IPS-NIHi7 (cell line): ENCODE measurements at regions not wholly inside any gene's neighbourhood (a gene's known extent, or its start where the extent isn't known, plus 50 kb on each side); places are given as distances from the start of the nearest gene placed in this dataset.

Source experiments
- DNase-seq: peaks from one replicate; pipeline ENCODE4 v3.0.0; 2012; ENCODE audit warnings: mixed read lengths; ENCODE audit errors: extremely low spot score

DNA sequence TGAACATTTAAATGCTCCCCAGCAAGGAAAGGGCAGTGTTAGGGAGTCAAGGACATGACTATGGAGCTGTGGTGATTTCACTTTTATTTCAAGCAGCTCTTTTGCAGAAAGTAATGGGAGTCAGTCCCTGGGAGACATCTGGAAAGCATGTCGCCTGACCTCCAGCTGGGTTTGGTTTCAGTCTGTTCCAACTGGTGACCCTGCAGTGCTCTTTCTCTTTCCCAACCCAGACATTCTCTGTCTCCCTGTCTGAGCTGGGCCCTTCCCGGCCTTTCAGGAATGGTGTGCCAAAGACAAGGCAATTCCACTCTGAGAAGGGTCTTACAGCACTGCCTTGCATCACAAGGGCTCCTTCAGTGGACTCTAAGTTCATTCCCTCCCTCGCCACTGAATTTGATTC is 323.2 kb downstream of the OSR1 start:
- DNase-seq: no peak

DNA sequence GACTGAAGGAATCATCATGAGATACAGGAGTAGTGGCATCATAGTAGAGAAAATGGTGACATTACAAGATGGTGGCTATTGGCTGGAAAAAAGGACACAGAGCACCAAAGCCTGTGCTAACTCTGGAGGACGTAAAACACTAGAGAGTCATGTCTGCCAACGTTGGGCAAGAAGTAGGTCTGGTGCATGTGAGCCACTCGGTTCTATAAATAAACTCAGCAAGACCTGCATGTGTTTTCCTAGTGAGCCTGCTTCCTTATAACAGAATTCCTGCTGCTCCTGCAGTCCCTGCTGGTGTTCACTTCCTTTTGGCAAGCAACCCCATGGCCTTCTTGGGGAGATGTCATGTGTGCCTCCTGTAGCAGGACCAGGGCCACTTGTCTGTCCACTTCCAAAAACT is 325.2 kb downstream of the OSR1 start:
- DNase-seq: no peak

DNA sequence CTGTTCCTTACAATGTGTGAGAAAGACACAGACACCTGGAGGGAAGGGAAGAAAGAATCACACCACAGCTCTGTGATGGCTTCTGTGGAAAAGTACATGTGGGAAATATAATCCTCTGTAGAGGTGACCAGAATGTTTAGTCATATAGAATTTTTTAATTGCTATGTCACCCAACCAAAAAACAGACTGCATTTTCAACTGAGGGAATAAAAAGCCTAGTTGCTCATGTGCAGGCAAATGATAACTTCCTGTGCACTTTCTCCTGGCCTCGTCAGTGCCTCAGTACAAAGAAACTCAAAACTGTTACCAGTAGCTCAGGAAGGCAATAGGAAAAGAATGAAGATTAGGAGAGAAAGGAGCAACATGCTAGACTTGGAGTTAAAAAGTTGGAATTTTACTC is 326.8 kb downstream of the OSR1 start:
- no peak for DNase-seq

DNA sequence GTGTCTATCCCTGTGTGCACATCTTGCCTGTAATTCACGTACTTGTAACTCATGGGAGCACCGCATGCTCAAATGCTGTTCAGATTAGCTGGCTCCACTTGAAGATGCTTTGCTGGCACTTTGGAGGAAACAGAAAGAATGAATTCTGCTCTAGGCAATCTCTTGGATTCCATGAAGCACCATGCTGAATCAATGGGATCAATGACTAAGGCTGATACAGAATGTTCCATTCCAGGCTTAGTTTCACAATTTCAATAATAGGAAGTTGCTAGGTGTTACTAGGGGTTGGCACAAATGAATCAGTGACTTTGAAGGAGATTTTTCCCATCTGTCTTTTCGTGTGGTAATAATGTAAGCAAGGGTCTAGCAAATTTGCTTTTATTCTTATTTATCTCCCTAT is 328.8 kb downstream of the OSR1 start:
- DNase-seq: no peak

DNA sequence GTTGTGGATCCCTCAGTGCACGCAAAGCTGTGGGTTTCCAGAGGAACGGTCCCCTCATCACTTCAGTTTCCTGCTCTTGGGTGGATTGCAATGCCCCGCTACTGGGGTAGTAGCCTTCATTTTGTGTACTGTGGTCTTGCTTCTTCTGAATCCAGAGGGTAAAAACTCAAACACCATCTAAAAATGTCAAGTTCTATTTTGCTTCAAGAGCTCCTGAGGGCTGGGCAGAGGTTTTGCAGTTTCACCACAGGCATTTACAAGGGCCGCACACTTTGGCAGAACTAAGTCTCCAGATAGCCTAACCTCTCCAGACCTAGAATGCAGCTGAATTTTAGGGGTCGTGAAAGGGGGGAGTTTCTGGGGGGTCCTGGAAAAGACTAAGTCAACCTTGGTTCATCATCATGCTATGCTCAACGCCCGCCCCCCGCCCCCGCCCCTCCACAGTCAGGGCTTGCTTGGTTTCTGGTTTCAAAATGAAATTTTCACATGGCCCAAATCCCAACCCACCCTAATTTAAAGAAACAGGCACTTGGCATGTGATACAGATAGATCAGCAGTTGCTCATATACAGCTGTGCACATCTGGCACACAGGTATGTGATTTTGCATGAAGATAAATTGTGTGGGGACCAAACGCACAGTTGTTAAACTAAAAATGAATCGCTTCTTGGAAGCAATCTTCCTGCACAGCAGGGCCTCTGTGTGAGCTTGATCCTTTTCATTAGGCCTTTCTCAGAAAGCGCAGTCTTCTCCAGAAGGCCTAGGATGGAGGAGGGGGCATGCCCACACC is 329.6 kb downstream of the OSR1 start:
- DNase-seq: no peak

DNA sequence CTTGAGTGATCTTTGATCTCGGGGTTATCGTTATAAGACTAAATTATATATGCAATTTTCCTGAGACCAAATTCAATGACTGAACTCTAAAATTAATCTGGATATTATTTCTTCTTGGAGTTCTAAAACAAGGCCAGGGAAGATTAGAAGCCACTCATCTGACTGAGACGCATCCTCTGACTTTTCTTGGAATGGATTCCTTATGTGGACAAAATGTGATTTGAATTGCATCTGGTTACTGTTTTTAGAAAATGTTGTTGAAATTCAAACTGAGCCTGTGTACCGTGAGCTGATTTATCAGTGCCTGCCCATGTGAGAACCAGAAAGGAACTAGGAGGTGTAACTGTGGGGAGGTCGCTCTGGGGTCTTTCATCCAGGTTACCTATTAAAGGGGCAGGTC is 330.8 kb downstream of the OSR1 start:
- DNase-seq: no peak

DNA sequence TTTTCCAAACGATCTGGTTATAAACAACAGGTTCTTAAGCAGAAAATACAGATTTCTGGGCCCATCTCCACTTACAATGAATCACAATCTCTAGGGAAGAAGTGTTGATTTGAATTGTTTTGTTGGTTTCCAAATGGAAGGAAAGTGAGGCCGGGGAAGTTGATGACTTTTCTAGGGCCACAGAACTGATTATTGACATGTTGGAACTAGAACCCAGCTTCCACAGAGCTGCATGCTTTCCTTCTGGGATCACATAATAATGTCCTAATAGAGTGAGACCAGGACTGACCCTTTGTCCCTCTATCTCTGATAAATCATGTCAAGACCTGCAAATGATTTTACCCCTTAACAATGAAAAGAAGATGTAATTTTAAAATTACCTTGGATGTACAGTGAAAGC is 332.2 kb downstream of the OSR1 start:
- DNase-seq: no peak

DNA sequence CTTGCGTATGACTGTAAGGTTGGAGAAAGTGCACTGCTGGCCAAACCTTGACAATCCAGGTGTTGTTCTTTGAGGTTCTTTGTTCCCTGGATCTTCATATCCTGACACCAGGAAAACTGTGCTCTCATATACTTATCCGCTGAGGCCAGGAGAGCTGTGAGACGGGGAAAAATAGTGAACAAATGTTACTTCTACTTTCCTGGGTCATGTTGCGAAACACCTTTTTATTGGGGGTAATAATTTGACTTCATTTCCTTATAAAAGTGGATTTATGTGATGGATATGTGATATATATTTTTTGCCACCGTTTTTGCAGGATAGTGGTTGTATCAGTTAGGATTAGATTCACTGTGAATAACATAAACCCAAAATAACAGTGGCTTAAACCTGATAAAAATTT is 336.1 kb downstream of the OSR1 start:
- DNase-seq: no peak

DNA sequence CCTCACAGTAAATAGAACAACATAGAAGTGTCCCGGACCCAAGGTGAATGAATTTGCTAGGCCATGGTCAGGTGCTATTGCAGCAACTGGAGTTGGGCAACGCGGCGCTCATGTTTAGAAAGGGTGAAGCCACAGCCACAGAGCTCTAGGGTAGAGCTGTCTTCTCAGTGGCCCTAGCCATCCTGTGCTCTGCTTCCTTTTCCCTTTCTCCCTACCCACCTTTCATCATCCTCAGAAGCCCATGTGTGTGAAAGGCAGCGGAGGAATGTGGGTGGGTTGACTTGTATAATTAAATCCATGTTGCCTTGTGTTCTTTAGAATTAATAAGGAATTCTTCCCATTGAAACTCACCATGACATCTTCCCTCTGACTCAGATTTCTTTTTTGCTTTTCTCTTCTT is 336.7 kb downstream of the OSR1 start:
- no peak for DNase-seq

DNA sequence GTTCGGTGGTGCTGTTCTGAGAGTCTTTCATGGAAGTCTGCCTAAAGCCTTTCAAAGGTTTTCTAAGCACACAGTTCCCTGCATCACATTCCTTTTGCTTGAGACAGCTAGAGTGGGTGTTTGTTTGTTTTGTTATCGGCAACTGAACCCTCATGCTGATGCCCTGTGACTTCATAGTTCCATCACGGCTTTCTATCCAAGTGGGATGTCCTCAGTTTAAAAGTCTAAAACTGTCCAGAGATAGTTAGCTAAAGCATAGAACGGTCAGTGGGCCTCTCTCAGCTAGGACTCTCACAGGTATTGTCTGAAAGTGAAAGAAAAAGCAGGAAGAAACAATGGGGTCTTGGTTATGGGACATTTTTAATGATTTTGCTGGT is 337.3 kb downstream of the OSR1 start:
- peak; percentile 36 for DNase-seq

DNA sequence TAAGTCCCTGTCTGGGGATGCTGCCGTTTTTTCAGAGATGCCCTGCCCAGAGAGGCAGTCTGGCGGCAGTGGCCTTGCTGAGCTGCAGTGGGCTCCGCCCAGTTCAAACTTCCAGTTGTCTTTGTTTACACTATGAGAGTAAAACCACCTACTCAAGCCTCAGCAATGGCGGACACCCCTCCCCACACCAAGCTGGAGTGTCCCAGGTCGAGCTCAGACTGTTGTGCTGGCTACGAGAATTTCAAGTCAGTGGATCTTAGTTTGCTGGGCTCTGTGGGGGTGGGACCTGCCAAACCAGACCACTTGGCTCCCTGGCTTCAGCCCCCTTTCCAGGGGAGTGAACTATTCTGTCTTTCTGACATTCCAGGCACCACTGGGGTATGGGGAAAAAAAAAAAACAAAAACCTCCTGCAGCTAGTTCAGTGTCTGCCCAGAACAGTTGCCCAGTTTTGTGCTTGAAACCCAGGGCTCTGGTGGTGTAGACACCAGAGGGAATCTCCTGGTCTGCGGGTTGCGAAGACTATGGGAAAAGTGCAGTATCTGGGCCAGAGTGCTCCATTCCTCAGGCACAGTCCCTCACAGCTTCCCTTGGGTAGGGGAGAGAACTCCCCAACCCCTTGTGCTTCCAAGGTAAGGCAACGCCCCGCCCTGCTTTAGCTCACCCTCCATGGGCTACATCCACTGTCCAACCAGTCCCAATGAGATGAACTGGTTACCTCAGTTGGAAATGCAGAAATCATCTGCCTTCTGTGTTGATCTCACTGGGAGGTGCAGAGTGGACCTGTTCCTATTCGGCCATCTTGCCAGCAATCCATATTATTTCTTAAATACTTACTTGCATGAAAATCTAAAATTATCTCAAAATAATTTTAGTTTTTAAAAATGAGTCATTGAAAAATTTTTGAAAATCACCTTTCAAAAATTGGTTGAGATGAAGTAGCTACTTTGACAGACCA is 338.0 kb downstream of the OSR1 start:
- DNase-seq: no peak

DNA sequence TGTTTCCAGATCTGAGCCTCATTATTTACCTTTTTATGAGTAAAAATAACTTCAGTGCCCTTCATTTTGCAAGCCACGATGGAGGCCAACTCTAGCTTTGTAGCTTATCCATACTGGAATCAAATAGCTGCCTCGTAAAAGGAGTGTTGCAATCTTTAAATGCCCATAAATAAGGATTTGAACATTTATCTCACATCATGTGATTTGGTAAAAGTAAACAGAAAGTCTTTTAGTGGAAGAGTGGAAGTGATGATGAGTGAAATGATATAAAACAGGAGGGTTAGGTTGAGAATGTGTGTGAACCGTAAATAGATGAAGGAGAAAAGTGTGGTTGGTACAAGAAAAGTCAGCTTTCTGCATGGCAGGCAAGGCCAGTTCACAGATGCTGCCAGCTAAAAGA is 348.9 kb downstream of the OSR1 start:
- DNase-seq: no peak

DNA sequence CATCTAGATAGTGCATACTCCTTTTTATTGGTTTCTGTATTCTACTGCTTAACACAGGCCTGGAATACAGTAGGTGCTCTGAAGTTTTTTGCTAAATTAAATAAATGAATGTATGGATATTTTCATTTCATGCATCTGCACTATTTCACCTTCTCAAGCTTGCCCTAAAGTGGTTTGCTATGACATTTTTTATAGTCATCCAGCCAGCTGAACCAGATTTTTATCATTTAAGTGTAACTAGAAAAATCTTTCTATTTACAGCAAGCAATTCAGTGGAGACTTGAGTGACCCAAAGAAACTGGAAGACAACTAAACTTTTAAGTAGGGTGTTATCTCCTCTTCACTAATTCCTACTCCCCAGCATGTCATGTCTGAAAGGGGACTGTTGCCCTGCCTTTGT is 354.9 kb downstream of the OSR1 start:
- DNase-seq: no peak

DNA sequence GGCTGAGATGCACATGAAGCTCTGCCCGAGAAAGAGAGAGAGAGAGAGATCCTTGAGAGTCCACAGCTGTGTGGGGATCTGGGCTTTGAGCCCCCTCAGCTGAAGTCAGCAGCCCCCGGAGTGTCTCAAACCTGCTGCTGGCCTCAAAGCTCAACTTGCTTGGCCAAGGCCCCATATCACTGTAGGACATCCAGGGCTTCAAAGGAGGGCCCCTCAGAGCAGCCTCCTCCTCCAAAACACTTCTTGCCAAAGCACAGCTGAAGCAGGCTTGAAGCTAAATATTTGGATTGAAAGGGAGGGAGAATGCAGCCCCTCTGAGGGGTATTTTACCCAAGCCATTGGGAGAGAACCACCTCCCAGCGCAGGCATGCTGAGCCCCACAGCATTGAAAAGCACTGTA is 357.6 kb downstream of the OSR1 start:
- no peak for DNase-seq

DNA sequence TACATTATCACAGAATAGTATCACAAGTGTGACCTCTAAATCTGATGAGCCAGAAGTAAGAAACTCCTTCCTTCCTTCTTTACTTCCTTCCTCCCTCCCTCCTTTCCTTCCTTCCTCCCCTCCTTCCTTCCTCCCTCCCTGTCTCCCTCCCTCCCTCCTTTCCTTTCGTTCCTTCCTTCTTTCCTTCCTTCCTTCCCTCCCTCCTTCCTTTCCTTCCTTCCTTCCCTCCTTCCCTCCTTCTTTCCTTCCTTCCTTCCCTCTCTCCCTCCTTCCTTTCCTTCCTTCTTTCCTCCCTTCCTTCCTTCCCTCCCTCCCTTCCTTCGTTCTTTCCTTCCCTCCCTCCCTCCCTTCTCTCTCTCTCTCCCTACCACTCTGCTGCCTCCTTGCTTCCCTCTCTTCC is 359.2 kb downstream of the OSR1 start:
- DNase-seq: no peak

DNA sequence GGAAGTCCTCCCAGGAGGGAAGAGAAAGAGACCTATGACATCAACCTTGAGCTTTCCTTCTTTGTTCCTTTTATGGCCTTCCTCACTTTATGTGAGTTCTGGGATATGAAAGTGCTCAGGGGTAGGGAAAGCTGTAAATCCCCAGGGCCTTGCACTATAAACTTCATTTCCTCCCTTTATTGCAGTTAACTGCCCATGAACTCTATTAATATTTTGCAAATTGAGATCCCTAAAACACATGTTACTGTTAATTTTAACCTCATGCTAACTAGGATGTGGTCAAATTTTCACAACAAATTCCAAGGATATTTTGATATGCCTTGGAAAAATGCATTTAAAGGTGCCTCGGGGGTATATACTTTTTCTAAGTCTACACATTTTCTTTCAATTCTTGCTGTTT is 359.9 kb downstream of the OSR1 start:
- DNase-seq: no peak

DNA sequence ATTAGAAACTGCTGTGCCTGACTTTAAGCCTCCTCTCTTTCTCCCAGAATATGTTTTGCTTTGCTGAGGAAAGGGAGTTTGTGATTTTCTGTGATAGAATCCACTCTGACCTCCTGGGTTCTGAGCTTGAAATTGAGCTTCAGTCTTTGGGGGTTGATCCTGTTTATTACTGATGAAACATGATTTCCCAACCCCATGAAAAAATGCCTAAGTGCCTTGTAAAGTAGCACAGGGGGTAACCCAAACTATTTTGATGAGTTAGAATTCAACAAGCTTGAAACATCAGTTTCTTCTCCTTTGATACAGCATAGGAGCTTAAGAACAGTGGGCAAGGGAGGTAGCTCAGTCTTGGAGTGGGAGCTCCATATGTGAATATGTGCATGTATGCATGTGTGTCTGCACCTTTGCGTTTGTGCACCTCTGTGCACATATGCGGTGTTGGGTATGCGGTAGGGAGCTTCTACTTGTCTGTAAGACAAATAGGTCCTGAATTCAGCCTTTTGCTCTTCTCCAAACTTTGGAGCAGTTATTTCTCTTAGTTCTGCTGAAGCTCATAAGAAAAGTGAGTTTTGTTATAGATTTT is 364.6 kb downstream of the OSR1 start:
- DNase-seq: no peak

DNA sequence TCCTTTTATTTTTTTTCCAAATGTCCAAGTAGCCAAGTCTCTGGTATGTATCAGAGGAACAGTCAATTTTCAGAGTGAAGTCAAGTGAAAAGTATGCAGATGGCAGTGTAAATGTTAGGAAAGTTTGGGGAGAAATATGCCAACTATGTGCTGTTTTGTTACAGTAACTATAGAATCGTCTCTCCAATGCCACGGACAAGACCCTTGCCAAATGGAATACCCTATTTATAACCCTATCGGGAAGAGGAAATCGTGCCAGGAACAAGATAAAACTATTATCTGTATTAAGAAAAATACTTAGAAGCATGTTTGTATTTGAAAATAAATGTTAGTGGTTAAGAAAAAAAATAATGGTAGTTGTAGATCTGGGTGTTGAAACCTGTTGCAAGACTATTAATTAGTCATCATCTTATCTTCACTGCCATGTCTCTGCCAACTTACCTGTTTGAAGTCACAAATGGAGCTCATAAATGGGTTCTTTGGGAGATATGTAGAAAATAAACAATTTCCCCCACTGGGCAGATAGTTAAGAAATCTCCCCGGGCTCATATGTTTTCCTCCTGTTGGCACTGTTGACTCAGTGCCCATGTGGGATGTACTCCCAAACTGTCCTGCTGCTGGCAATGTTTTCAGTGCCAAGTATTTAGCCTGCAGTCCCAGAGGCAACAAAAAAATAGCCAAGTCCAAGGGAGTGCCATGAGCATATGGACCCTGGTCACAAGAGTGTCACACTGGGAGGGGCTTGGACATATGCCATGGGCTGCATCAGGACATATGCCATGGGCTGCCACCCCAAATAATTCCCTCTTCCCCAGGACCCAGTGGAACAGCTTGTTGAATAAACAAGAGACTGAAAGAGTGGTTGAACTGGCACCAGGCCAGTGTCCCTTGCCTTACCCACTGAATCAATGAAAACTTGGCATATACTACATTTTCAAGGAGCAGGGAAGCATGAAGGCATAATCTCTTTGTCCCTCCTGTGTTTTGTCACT is 366.9 kb downstream of the OSR1 start:
- DNase-seq: no peak

DNA sequence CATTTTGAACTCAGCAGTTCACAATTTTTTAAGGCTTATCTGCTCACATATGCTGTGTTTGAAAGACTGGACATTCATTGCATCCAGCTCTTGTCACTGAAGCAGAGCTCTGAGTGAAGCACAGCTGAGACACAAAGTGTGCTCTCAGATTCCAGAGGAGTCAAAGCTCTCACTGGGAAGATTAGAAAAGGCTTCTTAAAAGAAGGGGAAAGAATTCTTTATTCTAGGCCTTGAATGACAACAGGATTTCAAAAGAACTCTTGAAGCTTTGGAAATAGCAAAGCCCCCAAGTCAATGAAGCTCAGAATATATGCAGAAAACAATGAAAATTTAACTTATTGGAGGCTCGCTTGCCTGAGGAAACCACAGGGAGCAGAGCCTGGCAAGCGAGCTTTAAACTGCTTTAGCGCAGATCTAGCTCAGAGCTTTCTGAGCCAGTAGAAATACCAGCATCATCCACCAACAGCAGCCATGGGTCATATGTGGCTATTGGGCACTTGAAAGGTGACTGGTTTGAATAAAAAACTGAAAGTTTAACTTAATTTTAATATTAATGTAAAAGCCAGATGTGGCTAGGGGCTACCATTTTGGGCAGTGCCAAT is 369.7 kb downstream of the OSR1 start:
- no peak for DNase-seq

DNA sequence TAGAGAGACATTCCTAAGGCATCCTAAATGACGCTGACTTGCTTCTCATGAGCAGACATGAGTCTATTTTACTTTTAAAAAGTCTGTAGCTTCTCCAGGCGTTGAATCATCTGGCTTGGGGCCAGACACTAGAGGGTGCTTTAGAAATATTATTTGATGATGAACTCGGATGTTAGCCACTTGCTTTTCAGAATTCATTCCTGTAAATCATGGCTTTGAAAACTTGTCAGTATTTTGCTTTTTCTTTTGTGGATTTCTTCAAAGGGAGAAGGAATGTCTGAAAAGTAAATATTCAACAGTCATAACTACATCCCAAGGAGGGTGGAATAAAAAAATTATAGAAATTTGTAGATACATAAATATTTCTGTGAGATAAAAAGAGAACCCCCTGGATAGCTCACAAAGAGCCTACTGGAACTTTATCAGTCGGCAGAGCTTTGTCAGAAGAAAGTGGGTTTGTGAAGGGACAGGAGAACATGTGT is 370.8 kb downstream of the OSR1 start:
- DNase-seq: no peak

DNA sequence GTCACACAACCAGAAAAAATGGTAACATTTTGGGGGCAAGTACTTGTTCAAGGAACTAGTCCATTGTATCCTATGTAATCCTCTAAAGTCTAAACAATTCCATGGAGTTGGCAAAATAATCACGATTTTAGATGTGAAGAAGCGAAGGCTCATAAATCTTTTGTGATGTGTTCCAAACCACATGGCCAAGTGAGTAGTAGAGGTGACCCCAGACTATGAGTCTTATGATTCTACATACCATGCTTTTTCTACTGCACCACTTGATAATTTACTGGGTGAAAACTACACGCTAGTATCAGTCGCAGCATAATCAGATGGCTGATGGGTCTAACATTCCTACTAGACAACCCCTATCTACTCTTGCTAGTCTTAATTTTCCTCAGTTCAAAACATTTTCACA is 371.4 kb downstream of the OSR1 start:
- DNase-seq: no peak
